Caco-2 (cell line): ENCODE measurements at regions not wholly inside any gene's neighbourhood (a gene's known extent, or its start where the extent isn't known, plus 50 kb on each side); places are given as distances from the start of the nearest gene placed in this dataset.
A peak's percentile ranks its signal among the peaks of the same experiment; 100 is the strongest.

Source experiments
- BruUV-seq: library from RNA; stranded (reverse); fragments of 400-500 nt; replicated peaks from 2 replicates; lab custom pipeline; 2021; lab: Mats Ljungman, UMichigan
- CTCF ChIA-PET: fragments of 300-600 bp; sonication (Branson Sonifier 250); formaldehyde crosslinking; loops from one replicate; lab custom pipeline; 2022; ENCODE audit warnings: antibody characterized with exemption; lab: Charles Lee
- POLR2A ChIA-PET: fragments of 300-600 bp; sonication (Branson Sonifier 250); formaldehyde crosslinking; loops from one replicate; lab custom pipeline; 2022; ENCODE audit warnings: antibody characterized with exemption; lab: Charles Lee
- DNase-seq, 2 experiments: peaks; one replicate each; pipeline versions ENCODE4 v3.0.0 to v3.0.0-alpha.2; 2020 to 2022
- H3K27me3 ChIP-seq: replicated peaks from 2 replicates; pipeline ENCODE4 v1.6.0; 2011; ENCODE audit warnings: low read length; ENCODE audit not compliant: control insufficient read depth, insufficient read depth
- H3K36me3 ChIP-seq: 2 replicates; pipeline ENCODE4 v1.5.1; 2011; ENCODE audit warnings: low read length; ENCODE audit not compliant: control insufficient read depth, insufficient read depth
- H3K4me1 ChIP-seq: fragments of 250-450 bp; sonication (Bioruptor Pico); 2 replicates; pipeline ENCODE4 v1.5.1; 2020; ENCODE audit warnings: mild to moderate bottlenecking
- H3K4me3 ChIP-seq: 2 replicates; pipeline ENCODE4 v1.5.1; 2011; ENCODE audit warnings: low read depth, mild to moderate bottlenecking, control low read depth, low read length
- H3K9me3 ChIP-seq: fragments of 250-450 bp; sonication (Bioruptor Pico); 2 replicates; pipeline ENCODE4 v1.5.1; 2020; ENCODE audit warnings: mild to moderate bottlenecking, moderate library complexity
- H3K27ac Mint-ChIP-seq: one replicate; pipeline ENCODE4 v1.8.0; 2022; ENCODE audit warnings: mixed read lengths; ENCODE audit not compliant: unreplicated experiment
- H3K27me3 Mint-ChIP-seq: one replicate; pipeline ENCODE4 v1.8.0; 2022; ENCODE audit warnings: mixed read lengths; ENCODE audit not compliant: insufficient read depth, unreplicated experiment
- H3K36me3 Mint-ChIP-seq: one replicate; pipeline ENCODE4 v1.8.0; 2022; ENCODE audit warnings: mild to moderate bottlenecking, mixed read lengths; ENCODE audit not compliant: insufficient read depth, unreplicated experiment
- H3K4me1 Mint-ChIP-seq: one replicate; pipeline ENCODE4 v1.8.0; 2022; ENCODE audit warnings: low read depth, mixed read lengths; ENCODE audit not compliant: unreplicated experiment
- H3K4me3 Mint-ChIP-seq: one replicate; pipeline ENCODE4 v1.8.0; 2022; ENCODE audit warnings: mild to moderate bottlenecking, moderate library complexity, mixed read lengths; ENCODE audit not compliant: unreplicated experiment
- H3K9me3 Mint-ChIP-seq: one replicate; pipeline ENCODE4 v1.8.0; 2022; ENCODE audit warnings: mixed read lengths; ENCODE audit not compliant: unreplicated experiment
- CTCF ChIP-seq, 2 experiments: fragments of 200-600 bp in 1 of 2; IDR thresholded peaks; 1 replicate in 1 of 2; 2 replicates in 1 of 2; pipeline versions ENCODE4 v1.5.1 to v1.8.0; 2011 to 2022; ENCODE audit warnings: antibody characterized with exemption in 1 of 2, control low read depth in 1 of 2, inconsistent platforms in 1 of 2, low read depth in 1 of 2, low read length in 1 of 2, mild to moderate bottlenecking in 1 of 2, moderate library complexity in 1 of 2; ENCODE audit not compliant: insufficient read depth in 1 of 2, severe bottlenecking in 1 of 2, unreplicated experiment in 1 of 2
- intact Hi-C: fragments of 100-400 bp; cut with micrococcal nuclease; formaldehyde crosslinking; loops from one replicate; pipeline ENCODE4 v1.10.0; 2022; ENCODE audit not compliant: unreplicated experiment

GRCh38 chr2:240360645-240361475, 74.6 kb upstream of the GPC1 start:
- no peak overlapping the region for H3K4me3 ChIP-seq
- H3K4me1 Mint-ChIP-seq = peaks cover 6% of the 10 kb centered on the region
- no peaks in the 10 kb centered on the region for H3K4me1 ChIP-seq
- 0 out of 2 replicates have a peak, but pooled peaks cover 7% of the 10 kb centered on the region for H3K9me3 ChIP-seq
- H3K27me3 ChIP-seq = no peaks in the 10 kb centered on the region
- H3K27me3 Mint-ChIP-seq = no peaks in the 10 kb centered on the region
- DNase-seq = no peak
- peaks cover 14% of the 10 kb centered on the region for H3K9me3 Mint-ChIP-seq
- peaks cover 1% of the 10 kb centered on the region for H3K36me3 Mint-ChIP-seq
- no peak overlapping the region for H3K27ac Mint-ChIP-seq
- intact Hi-C loops = no loop called here
- H3K36me3 ChIP-seq = no peaks in the 10 kb centered on the region
- POLR2A ChIA-PET = no interaction called here
- CTCF ChIA-PET = no interaction called here
- BruUV-seq = no TSS peak
- no peak overlapping the region for H3K4me3 Mint-ChIP-seq
- no peak for TF ChIP-seq CTCF (IDR thresholded peaks at IDR 0.05; ENCODE audit: insufficient read depth in 1 of 2, low read depth in 1 of 2, low read length in 1 of 2, severe bottlenecking in 1 of 2, unreplicated experiment in 1 of 2)

- H3K9me3 ChIP-seq = 0 out of 2 replicates have a peak, but pooled peaks cover 7% of the 10 kb centered on the region
- no peak overlapping the region for H3K27ac Mint-ChIP-seq
- no peak for TF ChIP-seq CTCF (IDR thresholded peaks at IDR 0.05; ENCODE audit: insufficient read depth in 1 of 2, low read depth in 1 of 2, low read length in 1 of 2, severe bottlenecking in 1 of 2, unreplicated experiment in 1 of 2)
- no peaks in the 10 kb centered on the region for H3K27me3 ChIP-seq
- H3K27me3 Mint-ChIP-seq = no peaks in the 10 kb centered on the region
- H3K9me3 Mint-ChIP-seq = peaks cover 14% of the 10 kb centered on the region
- H3K36me3 Mint-ChIP-seq = no peaks in the 10 kb centered on the region
- H3K4me3 Mint-ChIP-seq = no peak overlapping the region
- ChIA-PET POLR2A (no interaction called here), CTCF (no interaction called here)
- H3K36me3 ChIP-seq = no peaks in the 10 kb centered on the region
- intact Hi-C loops = no loop called here
- no peaks in the 10 kb centered on the region for H3K4me1 Mint-ChIP-seq
- no TSS peak for BruUV-seq
- H3K4me1 ChIP-seq = no peaks in the 10 kb centered on the region
- peak in 1 of 2 experiments; percentile 12 for DNase-seq
- no peak overlapping the region for H3K4me3 ChIP-seq
Measured at GRCh38 chr2:240362216-240362755, 73.2 kb upstream of the GPC1 start.

- no peak for TF ChIP-seq CTCF (IDR thresholded peaks at IDR 0.05; ENCODE audit: insufficient read depth in 1 of 2, low read depth in 1 of 2, low read length in 1 of 2, severe bottlenecking in 1 of 2, unreplicated experiment in 1 of 2)
- H3K27ac Mint-ChIP-seq = no peak overlapping the region
- ChIA-PET CTCF (no interaction called here), POLR2A (no interaction called here)
- H3K27me3 Mint-ChIP-seq = no peaks in the 10 kb centered on the region
- no peak overlapping the region for H3K4me3 Mint-ChIP-seq
- Histone ChIP-seq H3K27me3 (no peaks in the 10 kb centered on the region), H3K4me3 (no peak overlapping the region), H3K4me1 (no peaks in the 10 kb centered on the region), H3K36me3 (no peaks in the 10 kb centered on the region), H3K9me3 (0 out of 2 replicates have a peak, but pooled peaks cover 7% of the 10 kb centered on the region)
- no peaks in the 10 kb centered on the region for H3K4me1 Mint-ChIP-seq
- no peak for DNase-seq
- intact Hi-C loops = no loop called here
- H3K36me3 Mint-ChIP-seq = no peaks in the 10 kb centered on the region
- peaks cover 14% of the 10 kb centered on the region for H3K9me3 Mint-ChIP-seq
- no TSS peak for BruUV-seq
Measured at GRCh38 chr2:240362826-240363745, 72.4 kb upstream of the GPC1 start.
